ENCODE measurements at regions not wholly inside any gene's neighbourhood (a gene's known extent, or its start where the extent isn't known, plus 50 kb on each side); places are given as distances from the start of the nearest gene placed in this dataset.
"Not testable (repeated sequence)": the region's sequence is repeated elsewhere in the genome, so short reads cannot be mapped to it uniquely, and the experiment has no call there.

- in situ Hi-C loops (cut with MboI; ENCODE audit: low sequenced_read_pairs) = no loop called here
Observed at GRCh38 chr1:88474555-88475304, 209.3 kb upstream of the PKN2 start.

- in situ Hi-C loops (cut with MboI; ENCODE audit: low sequenced_read_pairs) = no loop called here
Observed at GRCh38 chr1:88484881-88485280, 199.2 kb upstream of the PKN2 start.

DNA sequence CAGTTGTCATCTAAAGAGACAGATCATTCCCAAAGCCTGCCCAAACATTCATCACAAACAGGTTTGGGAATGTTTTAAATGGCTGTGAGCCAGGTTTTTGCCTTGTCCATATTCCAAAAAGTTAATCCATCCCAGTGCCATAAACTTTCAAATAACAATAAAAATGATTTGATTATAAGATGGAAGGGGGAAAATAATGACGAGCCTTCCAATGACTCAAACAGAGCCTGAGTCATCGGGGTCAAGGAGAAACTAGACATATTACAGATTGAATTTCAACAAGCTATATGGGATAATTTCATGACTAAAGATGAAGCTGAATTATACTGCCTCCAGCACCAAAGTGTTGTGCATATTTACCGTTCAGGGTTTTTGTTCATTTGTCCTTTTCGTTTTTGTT lies 195.8 kb upstream of the PKN2 start:
- in situ Hi-C loops (cut with MboI; ENCODE audit: low sequenced_read_pairs) = no loop called here

DNA sequence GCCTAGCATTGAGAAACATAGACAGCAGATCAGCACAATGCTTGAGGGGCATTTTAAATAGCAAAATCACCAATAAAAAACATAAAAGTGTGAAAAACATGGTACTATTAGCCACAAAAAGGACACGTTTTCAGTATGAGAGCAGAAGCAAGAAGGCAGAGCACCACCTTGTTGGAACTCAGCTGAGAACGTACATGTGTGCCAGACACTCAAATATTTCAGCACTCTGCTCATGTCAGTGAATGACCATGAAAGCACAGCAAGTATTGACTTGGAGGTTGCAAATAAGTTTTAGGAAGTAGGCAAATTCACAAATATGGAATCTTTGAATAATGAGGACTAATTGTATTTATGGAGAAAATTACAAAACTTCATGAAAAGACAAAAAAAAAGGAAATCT lies 193.4 kb upstream of the PKN2 start:
- in situ Hi-C loops (cut with MboI; ENCODE audit: low sequenced_read_pairs) = no loop called here

DNA sequence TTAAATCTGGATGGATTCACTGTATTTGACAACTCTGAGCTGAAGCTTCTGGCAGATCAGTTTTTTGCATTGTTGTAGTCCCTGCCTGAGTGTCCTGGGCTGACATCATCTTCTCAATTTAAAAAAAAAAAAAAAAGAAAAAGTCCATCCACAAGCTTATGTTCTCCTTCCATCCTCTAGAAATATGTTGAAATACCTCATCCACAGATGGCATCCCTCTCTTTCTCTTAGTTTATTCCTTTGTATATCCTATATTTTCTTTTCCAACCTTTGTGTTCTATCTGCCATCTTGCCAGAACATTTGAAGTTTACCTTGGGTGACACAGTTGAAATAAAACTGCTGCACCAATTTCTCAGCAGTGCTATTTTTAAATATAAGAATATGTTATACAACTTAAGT lies 184.4 kb upstream of the PKN2 start:
- in situ Hi-C loops (cut with MboI; ENCODE audit: low sequenced_read_pairs) = no loop called here

DNA sequence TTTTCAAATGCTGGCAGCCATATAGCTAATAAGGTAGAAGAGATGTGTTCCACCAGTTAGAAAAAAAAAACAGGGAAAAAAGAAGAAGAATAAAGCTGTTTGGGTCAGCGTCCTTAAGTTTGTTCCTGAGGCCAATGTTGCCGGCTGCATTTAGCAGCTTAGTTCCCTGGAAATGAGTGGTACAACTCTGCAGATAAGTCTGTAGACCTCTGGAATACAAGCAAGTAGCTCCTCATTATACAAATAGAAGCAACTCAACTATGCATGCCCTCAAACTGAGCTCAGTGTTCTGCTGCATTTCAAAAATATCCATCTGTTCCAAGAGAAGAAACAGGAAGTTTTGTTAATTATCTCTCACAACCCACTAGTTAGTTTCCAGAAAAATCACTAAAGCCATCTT lies 181.2 kb upstream of the PKN2 start:
- in situ Hi-C loops (cut with MboI; ENCODE audit: low sequenced_read_pairs) = no loop called here

- in situ Hi-C loops (cut with MboI; ENCODE audit: low sequenced_read_pairs) = no loop called here
Observed at GRCh38 chr1:88503646-88504045, 180.4 kb upstream of the PKN2 start.

DNA sequence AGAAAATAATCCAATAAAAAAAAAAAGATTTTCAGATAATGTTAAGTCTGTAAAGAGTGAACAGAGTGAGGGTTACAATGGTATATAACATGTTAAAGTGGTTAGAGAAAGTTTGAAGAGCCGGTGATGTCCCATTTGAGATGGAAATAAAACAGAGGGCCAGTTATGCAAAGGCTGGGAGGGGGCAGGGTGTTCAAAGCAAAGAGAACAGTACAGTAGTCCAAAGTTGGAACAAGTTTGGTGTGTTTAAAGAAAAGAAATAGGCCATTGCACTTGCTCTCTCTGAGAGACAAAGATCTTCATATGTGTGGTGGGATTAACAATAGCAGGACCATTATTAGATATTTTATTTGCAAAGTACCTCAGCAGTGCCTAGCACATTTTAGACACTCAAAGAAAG lies 179.5 kb upstream of the PKN2 start:
- in situ Hi-C loops (cut with MboI; ENCODE audit: low sequenced_read_pairs) = no loop called here

GRCh38 chr1:88509379-88509778 lies 174.7 kb upstream of the PKN2 start:
- in situ Hi-C loops (cut with MboI; ENCODE audit: low sequenced_read_pairs) = no loop called here

- in situ Hi-C loops (cut with MboI; ENCODE audit: low sequenced_read_pairs) = no loop called here
Observed at GRCh38 chr1:88514544-88515060, 169.5 kb upstream of the PKN2 start.

GRCh38 chr1:88517499-88517898 lies 166.6 kb upstream of the PKN2 start:
- in situ Hi-C loops (cut with MboI; ENCODE audit: low sequenced_read_pairs) = not testable (repeated sequence)

GRCh38 chr1:88519156-88519555 lies 164.9 kb upstream of the PKN2 start:
- in situ Hi-C loops (cut with MboI; ENCODE audit: low sequenced_read_pairs) = no loop called here

DNA sequence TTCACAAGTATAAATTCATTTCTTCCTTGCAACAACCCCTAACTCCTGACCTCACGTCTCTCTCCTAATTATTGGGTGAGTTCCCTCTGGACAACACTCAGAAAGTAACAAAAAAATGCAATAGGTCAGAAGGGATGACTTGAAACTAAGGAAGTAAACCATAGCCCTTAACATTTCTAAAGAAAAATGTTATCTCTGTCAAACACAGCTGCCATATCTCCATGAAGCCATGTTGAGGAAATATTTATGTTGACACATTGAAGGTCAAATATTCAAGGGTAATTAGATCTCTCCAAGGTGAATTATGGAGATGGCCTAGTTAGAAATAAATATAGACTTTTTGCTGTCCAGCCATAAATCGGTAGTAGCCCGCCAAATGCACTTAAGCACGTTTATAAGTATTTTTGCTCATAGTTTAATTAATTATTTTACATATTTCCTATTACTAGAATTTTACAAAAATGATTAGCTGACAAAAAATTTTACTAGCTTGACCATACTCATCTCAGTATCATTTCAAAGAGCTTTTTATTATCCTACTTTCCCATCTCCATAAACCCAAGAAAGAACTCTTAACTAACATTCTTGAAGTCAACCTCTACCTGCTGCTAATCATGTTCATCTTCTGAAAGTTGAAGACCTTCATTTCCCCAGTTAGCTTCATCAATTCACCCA lies 160.1 kb upstream of the PKN2 start:
- in situ Hi-C loops (cut with MboI; ENCODE audit: low sequenced_read_pairs) = no loop called here

DNA sequence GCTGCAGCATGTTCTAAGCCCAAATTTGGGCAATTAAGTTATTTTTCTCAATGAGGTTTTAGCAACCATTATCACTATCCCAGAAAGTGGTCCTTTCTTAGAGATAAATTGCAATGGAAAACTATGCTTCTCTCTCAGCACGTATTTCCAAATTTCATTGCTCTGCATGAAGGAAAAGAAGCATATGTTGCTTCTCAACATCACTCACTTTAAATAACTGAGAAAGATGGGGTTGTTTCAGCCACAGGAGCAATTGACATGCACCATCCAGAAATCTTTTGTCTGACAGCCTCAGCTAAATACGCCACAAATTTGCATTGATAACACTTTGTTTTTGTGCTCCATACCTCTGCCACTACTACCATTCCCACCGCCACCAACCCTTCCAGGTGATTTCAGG lies 157.6 kb upstream of the PKN2 start:
- in situ Hi-C loops (cut with MboI; ENCODE audit: low sequenced_read_pairs) = no loop called here

- in situ Hi-C loops (cut with MboI; ENCODE audit: low sequenced_read_pairs) = no loop called here
Observed at GRCh38 chr1:88528792-88529191, 155.3 kb upstream of the PKN2 start.

GRCh38 chr1:88529581-88529980 lies 154.5 kb upstream of the PKN2 start:
- in situ Hi-C loops (cut with MboI; ENCODE audit: low sequenced_read_pairs) = no loop called here

DNA sequence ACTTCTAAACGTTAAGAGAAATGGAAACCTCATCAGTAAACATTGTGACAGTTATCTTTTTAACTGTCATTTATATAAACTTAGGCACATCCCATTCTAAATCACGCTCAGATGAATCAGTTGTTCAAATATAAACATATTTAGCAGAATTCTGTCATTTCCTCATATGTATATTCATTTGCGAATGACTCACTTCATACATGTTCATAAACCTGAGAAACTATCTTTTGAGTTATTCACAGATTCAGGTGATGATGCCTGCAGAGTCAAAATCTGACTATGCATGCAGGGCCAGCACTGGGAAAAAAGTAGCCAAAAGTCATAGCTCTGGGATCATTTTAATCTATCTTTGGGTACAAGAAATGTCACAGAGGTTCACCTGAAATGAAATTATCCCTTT lies 153.8 kb upstream of the PKN2 start:
- in situ Hi-C loops (cut with MboI; ENCODE audit: low sequenced_read_pairs) = no loop called here

DNA sequence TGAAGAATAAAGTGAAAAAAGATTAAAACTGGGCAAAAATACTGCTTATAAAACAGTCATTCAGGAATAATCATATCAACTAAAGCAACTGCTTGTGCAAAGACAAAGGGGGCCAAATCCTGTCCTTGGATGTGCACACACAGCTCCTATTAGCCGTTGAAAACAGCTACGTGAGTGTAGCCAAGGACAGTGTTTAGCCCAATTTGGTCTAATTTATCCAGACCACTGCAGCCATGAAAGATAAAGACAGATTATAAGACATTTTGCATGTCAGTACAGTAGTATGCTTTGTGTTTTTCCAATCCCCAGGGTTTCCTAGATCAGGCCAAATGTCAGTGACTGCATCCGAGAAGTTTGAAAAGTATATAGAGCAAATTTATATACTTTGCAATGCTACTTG lies 146.3 kb upstream of the PKN2 start:
- in situ Hi-C loops (cut with MboI; ENCODE audit: low sequenced_read_pairs) = no loop called here

DNA sequence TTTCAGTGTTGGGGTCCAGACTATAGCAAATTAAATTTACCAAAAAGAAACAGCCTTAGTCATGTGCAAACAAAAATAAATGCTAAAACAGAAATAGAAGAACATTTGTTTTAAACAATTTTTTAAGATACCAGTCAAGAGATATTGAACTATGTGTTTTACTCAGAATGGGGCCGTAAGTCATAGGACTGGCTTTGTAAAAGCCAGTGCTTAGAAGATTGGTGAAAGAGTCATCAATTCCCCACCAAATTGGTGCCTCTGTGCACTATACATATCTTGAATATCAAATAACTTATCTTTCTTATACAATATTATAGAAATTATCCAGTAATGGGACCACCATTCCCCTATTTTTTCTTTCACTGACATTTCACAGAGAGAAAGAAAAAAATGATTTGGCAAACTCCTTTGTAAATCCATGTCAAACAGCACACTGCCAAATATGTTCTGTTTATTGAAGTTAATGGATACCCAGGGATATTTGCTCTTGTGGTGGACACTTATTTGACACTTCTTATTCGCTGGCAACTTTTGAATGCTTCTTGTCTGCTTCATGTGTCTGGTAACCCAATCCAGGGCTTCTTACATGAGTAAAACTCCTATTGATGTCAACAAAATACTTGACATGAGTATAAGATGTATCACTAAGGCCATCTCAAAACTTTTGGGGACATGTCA lies 145.7 kb upstream of the PKN2 start:
- in situ Hi-C loops (cut with MboI; ENCODE audit: low sequenced_read_pairs) = no loop called here

- in situ Hi-C loops (cut with MboI; ENCODE audit: low sequenced_read_pairs) = no loop called here
Observed at GRCh38 chr1:88540255-88540654, 143.8 kb upstream of the PKN2 start.

DNA sequence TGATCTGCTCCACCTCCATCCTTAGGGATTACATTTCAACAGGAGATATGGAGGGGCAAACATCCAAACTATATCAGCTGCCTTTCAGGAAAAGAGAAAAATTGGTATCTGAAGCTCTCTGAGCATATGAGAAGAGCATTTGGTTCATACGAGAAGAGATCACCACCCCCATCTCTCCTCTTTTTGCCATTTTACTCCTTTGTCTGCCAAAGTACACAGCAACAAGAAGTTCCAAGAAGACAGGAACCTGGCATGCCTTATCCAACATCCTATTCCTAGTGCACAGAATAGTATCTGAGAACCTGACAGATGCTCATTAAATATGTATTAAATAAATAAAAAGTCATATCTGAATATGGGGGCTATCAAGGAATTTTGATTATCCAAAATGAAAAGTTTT lies 142.5 kb upstream of the PKN2 start:
- in situ Hi-C loops (cut with MboI; ENCODE audit: low sequenced_read_pairs) = no loop called here

GRCh38 chr1:88544195-88544594 lies 139.9 kb upstream of the PKN2 start:
- in situ Hi-C loops (cut with MboI; ENCODE audit: low sequenced_read_pairs) = no loop called here

Data from HL-60/S4 (cell line).